NCI-H146 treated with DMSO at 0.1 percent for 48 hours (cell line): ENCODE measurements at regions not wholly inside any gene's neighbourhood (a gene's known extent, or its start where the extent isn't known, plus 50 kb on each side); places are given as distances from the start of the nearest gene placed in this dataset.

Experiments used
- DNase-seq: peaks from one replicate; lab custom pipeline; 2025; ENCODE audit not compliant: unreplicated experiment; lab: John Stamatoyannopoulos, UW

GRCh38 chr15:93146601-93147000 is 57.6 kb upstream of the RGMA start:
- DNase-seq = no peak

- no peak for DNase-seq
These were observed 57.2 kb upstream of the RGMA start for GRCh38 chr15:93146196-93146595.

- no peak for DNase-seq
These were observed 55.6 kb upstream of the RGMA start for GRCh38 chr15:93144463-93145236.

- no peak for DNase-seq
These were observed 54.2 kb upstream of the RGMA start for GRCh38 chr15:93143186-93143585.

- DNase-seq = no peak
These were observed 52.4 kb upstream of the RGMA start for GRCh38 chr15:93141371-93141794.

GRCh38 chr15:93139436-93139835 is 50.4 kb upstream of the RGMA start:
- DNase-seq = no peak

- DNase-seq = no peak
These were observed 49.8 kb upstream of the RGMA start for GRCh38 chr15:93138681-93139250.
